OCI-LY1 (cell line): ENCODE measurements at regions not wholly inside any gene's neighbourhood (a gene's known extent, or its start where the extent isn't known, plus 50 kb on each side); places are given as distances from the start of the nearest gene placed in this dataset.

Experiments used
- H2AFZ ChIP-seq: fragments of 200-600 bp; sonication (generic), shearing (Covaris generic); 2 replicates; pipeline ENCODE4 v1.6.0; 2014; ENCODE audit warnings: antibody characterized with exemption, mild to moderate bottlenecking, low read length
- H3F3A ChIP-seq: fragments of 200-600 bp; sonication (generic), shearing (Covaris generic); 2 replicates; pipeline ENCODE4 v1.6.0; 2014; ENCODE audit warnings: mild to moderate bottlenecking, antibody characterized with exemption, low read length, moderate library complexity; ENCODE audit not compliant: insufficient read depth
- H3K27ac ChIP-seq: fragments of 200-600 bp; sonication (generic); 2 replicates; pipeline ENCODE4 v1.5.1; 2014; ENCODE audit warnings: low read length, mixed run types, mild to moderate bottlenecking, low read depth; ENCODE audit not compliant: poor library complexity, severe bottlenecking
- H3K27me3 ChIP-seq: fragments of 200-600 bp; sonication (generic); 2 replicates; pipeline ENCODE4 v1.6.0; 2014; ENCODE audit warnings: antibody characterized with exemption, mild to moderate bottlenecking, low read length, moderate library complexity; ENCODE audit not compliant: insufficient read depth
- H3K36me3 ChIP-seq: fragments of 200-600 bp; sonication (generic); 2 replicates; pipeline ENCODE4 v1.6.1; 2014; ENCODE audit warnings: mild to moderate bottlenecking, antibody characterized with exemption, low read length, moderate library complexity, mixed read lengths; ENCODE audit not compliant: insufficient read depth
- H3K4me1 ChIP-seq: fragments of 200-600 bp; sonication (generic); 2 replicates; pipeline ENCODE4 v1.5.1; 2014; ENCODE audit warnings: mild to moderate bottlenecking, low read length, moderate library complexity; ENCODE audit not compliant: insufficient read depth, severe bottlenecking
- H3K4me2 ChIP-seq: fragments of 200-600 bp; sonication (generic), shearing (Covaris generic); 2 replicates; pipeline ENCODE4 v1.6.1; 2014; ENCODE audit warnings: low read length
- H3K4me3 ChIP-seq: fragments of 200-600 bp; sonication (generic); 2 replicates; pipeline ENCODE4 v1.5.1; 2014; ENCODE audit warnings: low read length, low read depth, mild to moderate bottlenecking, mixed read lengths; ENCODE audit not compliant: poor library complexity, severe bottlenecking
- H3K79me2 ChIP-seq: fragments of 200-600 bp; shearing (Covaris generic); 2 replicates; pipeline ENCODE4 v1.6.1; 2016; ENCODE audit warnings: mixed run types, low read length, mixed read lengths; ENCODE audit not compliant: insufficient read depth
- H3K9ac ChIP-seq: fragments of 200-600 bp; sonication (generic), shearing (Covaris generic); 2 replicates; pipeline ENCODE4 v1.6.1; 2014; ENCODE audit warnings: mild to moderate bottlenecking, low read length, mixed read lengths
- H3K9me2 ChIP-seq: fragments of 200-600 bp; sonication (generic), shearing (Covaris generic); 2 replicates; pipeline ENCODE4 v1.6.1; 2014; ENCODE audit warnings: low read depth, mild to moderate bottlenecking, low read length, mixed read lengths
- H3K9me3 ChIP-seq: fragments of 200-600 bp; shearing (Covaris generic); 2 replicates; pipeline ENCODE4 v1.6.1; 2014; ENCODE audit warnings: low read length, mixed read lengths
- H4K20me1 ChIP-seq: fragments of 200-600 bp; sonication (generic), shearing (Covaris generic); 2 replicates; pipeline ENCODE4 v1.6.0; 2016; ENCODE audit warnings: mild to moderate bottlenecking, low read length; ENCODE audit not compliant: insufficient read depth
- EZH2 ChIP-seq: fragments of 200-600 bp; sonication (generic), shearing (Covaris generic); IDR thresholded peaks from 2 replicates; pipeline ENCODE4 v1.8.0; 2017; ENCODE audit warnings: borderline replicate concordance, mixed run types, mild to moderate bottlenecking, antibody characterized with exemption, low read length, moderate library complexity, mixed read lengths
- TF ChIP-seq, protein P1 (sequence below): fragments of 200-600 bp; sonication (generic), shearing (Covaris generic); IDR thresholded peaks from 2 replicates; pipeline ENCODE4 v1.5.1; 2017; ENCODE audit warnings: mild to moderate bottlenecking, antibody characterized with exemption, low read length, moderate library complexity, mixed read lengths

- Histone ChIP-seq H3K36me3 (no peaks in the 10 kb centered on the region), H3K27ac (no peak overlapping the region), H3F3A (no peaks in the 10 kb centered on the region), H3K27me3 (no peaks in the 10 kb centered on the region), H2AFZ (no peak overlapping the region), H3K4me2 (no peak overlapping the region), H3K9me2 (no peaks in the 10 kb centered on the region), H3K4me1 (no peaks in the 10 kb centered on the region), H3K4me3 (no peak overlapping the region), H4K20me1 (no peaks in the 10 kb centered on the region), H3K9me3 (no peaks in the 10 kb centered on the region), H3K9ac (no peak overlapping the region), H3K79me2 (no peaks in the 10 kb centered on the region)
- TF ChIP-seq, protein P1, sequence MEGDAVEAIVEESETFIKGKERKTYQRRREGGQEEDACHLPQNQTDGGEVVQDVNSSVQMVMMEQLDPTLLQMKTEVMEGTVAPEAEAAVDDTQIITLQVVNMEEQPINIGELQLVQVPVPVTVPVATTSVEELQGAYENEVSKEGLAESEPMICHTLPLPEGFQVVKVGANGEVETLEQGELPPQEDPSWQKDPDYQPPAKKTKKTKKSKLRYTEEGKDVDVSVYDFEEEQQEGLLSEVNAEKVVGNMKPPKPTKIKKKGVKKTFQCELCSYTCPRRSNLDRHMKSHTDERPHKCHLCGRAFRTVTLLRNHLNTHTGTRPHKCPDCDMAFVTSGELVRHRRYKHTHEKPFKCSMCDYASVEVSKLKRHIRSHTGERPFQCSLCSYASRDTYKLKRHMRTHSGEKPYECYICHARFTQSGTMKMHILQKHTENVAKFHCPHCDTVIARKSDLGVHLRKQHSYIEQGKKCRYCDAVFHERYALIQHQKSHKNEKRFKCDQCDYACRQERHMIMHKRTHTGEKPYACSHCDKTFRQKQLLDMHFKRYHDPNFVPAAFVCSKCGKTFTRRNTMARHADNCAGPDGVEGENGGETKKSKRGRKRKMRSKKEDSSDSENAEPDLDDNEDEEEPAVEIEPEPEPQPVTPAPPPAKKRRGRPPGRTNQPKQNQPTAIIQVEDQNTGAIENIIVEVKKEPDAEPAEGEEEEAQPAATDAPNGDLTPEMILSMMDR, result no peak
- no peak for TF ChIP-seq EZH2
Measured at GRCh38 chr14:97695456-97695981, 898.3 kb downstream of the VRK1 start.

- H3K4me3 ChIP-seq, result no peak overlapping the region
- H3K27me3 ChIP-seq, result no peaks in the 10 kb centered on the region
- no peaks in the 10 kb centered on the region for H4K20me1 ChIP-seq
- no peaks in the 10 kb centered on the region for H3K4me1 ChIP-seq
- H3K9me2 ChIP-seq, result no peaks in the 10 kb centered on the region
- H3K4me2 ChIP-seq, result no peak overlapping the region
- no peaks in the 10 kb centered on the region for H3F3A ChIP-seq
- TF ChIP-seq EZH2, result no peak
- TF ChIP-seq, protein P1, result no peak
- no peak overlapping the region for H2AFZ ChIP-seq
- H3K27ac ChIP-seq, result no peak overlapping the region
- H3K9ac ChIP-seq, result no peak overlapping the region
- no peaks in the 10 kb centered on the region for H3K9me3 ChIP-seq
- no peaks in the 10 kb centered on the region for H3K36me3 ChIP-seq
- H3K79me2 ChIP-seq, result no peaks in the 10 kb centered on the region
Measured at GRCh38 chr14:97697772-97698171, 900.6 kb downstream of the VRK1 start.

DNA sequence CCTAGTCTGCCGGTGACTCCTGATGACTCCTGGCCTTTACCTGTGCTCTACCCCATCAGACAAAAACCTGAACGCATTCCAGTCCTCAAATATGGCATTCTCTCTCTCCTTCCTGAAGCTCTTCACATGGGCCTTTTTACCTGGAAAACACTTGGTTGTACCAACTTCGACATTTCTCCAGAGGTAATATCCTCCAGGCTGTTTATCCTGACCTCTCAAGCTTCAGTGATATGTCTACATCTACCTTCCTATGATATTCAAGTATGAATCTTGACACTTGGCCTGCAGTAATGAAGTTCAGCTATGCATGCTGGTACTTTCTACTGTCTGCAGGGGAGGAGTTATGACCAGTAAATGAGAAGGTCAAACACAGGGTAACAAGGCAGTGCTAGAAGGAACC lies 901.8 kb downstream of the VRK1 start:
- H3K27me3 ChIP-seq, result no peaks in the 10 kb centered on the region
- H3K36me3 ChIP-seq, result no peaks in the 10 kb centered on the region
- no peak overlapping the region for H3K4me3 ChIP-seq
- no peak overlapping the region for H3K4me2 ChIP-seq
- H2AFZ ChIP-seq, result no peak overlapping the region
- H3K9ac ChIP-seq, result no peak overlapping the region
- no peak overlapping the region for H3K27ac ChIP-seq
- TF ChIP-seq, protein P1, result no peak
- TF ChIP-seq EZH2, result no peak
- H3F3A ChIP-seq, result no peaks in the 10 kb centered on the region
- no peaks in the 10 kb centered on the region for H4K20me1 ChIP-seq
- no peaks in the 10 kb centered on the region for H3K4me1 ChIP-seq
- H3K79me2 ChIP-seq, result no peaks in the 10 kb centered on the region
- H3K9me3 ChIP-seq, result no peaks in the 10 kb centered on the region
- no peaks in the 10 kb centered on the region for H3K9me2 ChIP-seq
